ENCODE measurements at regions not wholly inside any gene's neighbourhood (a gene's known extent, or its start where the extent isn't known, plus 50 kb on each side); places are given as distances from the start of the nearest gene placed in this dataset.

DNA sequence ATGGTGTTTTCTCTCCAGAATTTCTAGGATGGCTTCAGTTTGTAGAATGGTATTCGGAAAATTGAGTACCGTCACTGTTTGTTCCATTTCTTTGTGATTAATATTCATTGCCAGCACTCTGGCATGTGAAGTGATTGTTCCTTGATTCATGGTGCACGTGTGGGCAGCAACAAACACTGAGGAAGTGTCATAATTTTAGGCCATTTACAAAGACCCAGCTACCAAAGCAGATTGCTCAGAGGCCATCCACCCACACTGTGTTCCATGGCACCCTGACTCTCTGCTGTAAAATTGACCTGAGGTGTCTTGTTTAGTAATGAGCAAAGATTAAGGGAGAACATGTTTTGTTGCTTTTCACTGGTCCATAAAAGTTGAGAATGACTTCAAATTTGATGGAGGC, 250.9 kb upstream of the FMN2 start:
- Mint-ChIP-seq H3K9me3 (no peaks in the 10 kb centered on the region), H3K4me3 (no peak overlapping the region), H3K4me1 (peaks cover 3% of the 10 kb centered on the region; the same call in 1 of the 3 replicates), H3K27ac (no peak overlapping the region), H3K36me3 (ENCODE audit: low read depth) (no peaks in the 10 kb centered on the region), H3K27me3 (ENCODE audit: insufficient read depth, low read depth, poor library complexity) (no peaks in the 10 kb centered on the region)
- Histone ChIP-seq H3K27ac (ENCODE audit: low read depth) (no peak overlapping the region), H3K4me1 (ENCODE audit: insufficient read depth) (no peaks in the 10 kb centered on the region), H3K9me2 (ENCODE audit: insufficient read depth) (peaks cover 22% of the 10 kb centered on the region), H3K79me2 (replicated peaks; ENCODE audit: insufficient read depth) (no peaks in the 10 kb centered on the region), H4K20me1 (replicated peaks; ENCODE audit: insufficient read depth) (no peaks in the 10 kb centered on the region), H3K4me2 (no peak overlapping the region), H3K27me3 (ENCODE audit: insufficient read depth) (no peaks in the 10 kb centered on the region), H3K36me3 (ENCODE audit: insufficient read depth) (no peaks in the 10 kb centered on the region), H3F3A (replicated peaks; ENCODE audit: low read depth) (no peaks in the 10 kb centered on the region), H2AFZ (no peak overlapping the region), H3K4me3 (no peak overlapping the region)
- DNase-seq (ENCODE audit: low spot score) (no peak), ATAC-seq (no peak)
- TF ChIP-seq EZH2phosphoT487 (IDR thresholded peaks at IDR 0.05; ENCODE audit: unreplicated experiment) (no peak), ZNF114 (CRISPR knock-in tag; IDR thresholded peaks at IDR 0.05) (no peak), ZNF331 (CRISPR knock-in tag; IDR thresholded peaks at IDR 0.05; ENCODE audit: low read depth) (no peak), JUNB (IDR thresholded peaks at IDR 0.05; ENCODE audit: unreplicated experiment) (no peak), EZH2 (IDR thresholded peaks at IDR 0.05; ENCODE audit: low read depth, unreplicated experiment) (no peak), POLR2AphosphoS5 (IDR thresholded peaks at IDR 0.05; ENCODE audit: low read depth) (no peak), NANOG (IDR thresholded peaks at IDR 0.05; ENCODE audit: borderline replicate concordance) (no peak), STAT1 (IDR thresholded peaks at IDR 0.05; ENCODE audit: unreplicated experiment) (no peak), CREB1 (CRISPR knock-in tag; IDR thresholded peaks at IDR 0.05; ENCODE audit: low read depth) (no peak)
- TF ChIP-seq, protein P1, sequence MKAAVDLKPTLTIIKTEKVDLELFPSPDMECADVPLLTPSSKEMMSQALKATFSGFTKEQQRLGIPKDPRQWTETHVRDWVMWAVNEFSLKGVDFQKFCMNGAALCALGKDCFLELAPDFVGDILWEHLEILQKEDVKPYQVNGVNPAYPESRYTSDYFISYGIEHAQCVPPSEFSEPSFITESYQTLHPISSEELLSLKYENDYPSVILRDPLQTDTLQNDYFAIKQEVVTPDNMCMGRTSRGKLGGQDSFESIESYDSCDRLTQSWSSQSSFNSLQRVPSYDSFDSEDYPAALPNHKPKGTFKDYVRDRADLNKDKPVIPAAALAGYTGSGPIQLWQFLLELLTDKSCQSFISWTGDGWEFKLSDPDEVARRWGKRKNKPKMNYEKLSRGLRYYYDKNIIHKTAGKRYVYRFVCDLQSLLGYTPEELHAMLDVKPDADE (IDR thresholded peaks at IDR 0.05), result no peak
- TF ChIP-seq, protein P2, sequence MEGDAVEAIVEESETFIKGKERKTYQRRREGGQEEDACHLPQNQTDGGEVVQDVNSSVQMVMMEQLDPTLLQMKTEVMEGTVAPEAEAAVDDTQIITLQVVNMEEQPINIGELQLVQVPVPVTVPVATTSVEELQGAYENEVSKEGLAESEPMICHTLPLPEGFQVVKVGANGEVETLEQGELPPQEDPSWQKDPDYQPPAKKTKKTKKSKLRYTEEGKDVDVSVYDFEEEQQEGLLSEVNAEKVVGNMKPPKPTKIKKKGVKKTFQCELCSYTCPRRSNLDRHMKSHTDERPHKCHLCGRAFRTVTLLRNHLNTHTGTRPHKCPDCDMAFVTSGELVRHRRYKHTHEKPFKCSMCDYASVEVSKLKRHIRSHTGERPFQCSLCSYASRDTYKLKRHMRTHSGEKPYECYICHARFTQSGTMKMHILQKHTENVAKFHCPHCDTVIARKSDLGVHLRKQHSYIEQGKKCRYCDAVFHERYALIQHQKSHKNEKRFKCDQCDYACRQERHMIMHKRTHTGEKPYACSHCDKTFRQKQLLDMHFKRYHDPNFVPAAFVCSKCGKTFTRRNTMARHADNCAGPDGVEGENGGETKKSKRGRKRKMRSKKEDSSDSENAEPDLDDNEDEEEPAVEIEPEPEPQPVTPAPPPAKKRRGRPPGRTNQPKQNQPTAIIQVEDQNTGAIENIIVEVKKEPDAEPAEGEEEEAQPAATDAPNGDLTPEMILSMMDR (conservative IDR thresholded peaks at IDR 0.05; ENCODE audit: low read depth in 2 of 2), result no peak
- TF ChIP-seq, protein P3, sequence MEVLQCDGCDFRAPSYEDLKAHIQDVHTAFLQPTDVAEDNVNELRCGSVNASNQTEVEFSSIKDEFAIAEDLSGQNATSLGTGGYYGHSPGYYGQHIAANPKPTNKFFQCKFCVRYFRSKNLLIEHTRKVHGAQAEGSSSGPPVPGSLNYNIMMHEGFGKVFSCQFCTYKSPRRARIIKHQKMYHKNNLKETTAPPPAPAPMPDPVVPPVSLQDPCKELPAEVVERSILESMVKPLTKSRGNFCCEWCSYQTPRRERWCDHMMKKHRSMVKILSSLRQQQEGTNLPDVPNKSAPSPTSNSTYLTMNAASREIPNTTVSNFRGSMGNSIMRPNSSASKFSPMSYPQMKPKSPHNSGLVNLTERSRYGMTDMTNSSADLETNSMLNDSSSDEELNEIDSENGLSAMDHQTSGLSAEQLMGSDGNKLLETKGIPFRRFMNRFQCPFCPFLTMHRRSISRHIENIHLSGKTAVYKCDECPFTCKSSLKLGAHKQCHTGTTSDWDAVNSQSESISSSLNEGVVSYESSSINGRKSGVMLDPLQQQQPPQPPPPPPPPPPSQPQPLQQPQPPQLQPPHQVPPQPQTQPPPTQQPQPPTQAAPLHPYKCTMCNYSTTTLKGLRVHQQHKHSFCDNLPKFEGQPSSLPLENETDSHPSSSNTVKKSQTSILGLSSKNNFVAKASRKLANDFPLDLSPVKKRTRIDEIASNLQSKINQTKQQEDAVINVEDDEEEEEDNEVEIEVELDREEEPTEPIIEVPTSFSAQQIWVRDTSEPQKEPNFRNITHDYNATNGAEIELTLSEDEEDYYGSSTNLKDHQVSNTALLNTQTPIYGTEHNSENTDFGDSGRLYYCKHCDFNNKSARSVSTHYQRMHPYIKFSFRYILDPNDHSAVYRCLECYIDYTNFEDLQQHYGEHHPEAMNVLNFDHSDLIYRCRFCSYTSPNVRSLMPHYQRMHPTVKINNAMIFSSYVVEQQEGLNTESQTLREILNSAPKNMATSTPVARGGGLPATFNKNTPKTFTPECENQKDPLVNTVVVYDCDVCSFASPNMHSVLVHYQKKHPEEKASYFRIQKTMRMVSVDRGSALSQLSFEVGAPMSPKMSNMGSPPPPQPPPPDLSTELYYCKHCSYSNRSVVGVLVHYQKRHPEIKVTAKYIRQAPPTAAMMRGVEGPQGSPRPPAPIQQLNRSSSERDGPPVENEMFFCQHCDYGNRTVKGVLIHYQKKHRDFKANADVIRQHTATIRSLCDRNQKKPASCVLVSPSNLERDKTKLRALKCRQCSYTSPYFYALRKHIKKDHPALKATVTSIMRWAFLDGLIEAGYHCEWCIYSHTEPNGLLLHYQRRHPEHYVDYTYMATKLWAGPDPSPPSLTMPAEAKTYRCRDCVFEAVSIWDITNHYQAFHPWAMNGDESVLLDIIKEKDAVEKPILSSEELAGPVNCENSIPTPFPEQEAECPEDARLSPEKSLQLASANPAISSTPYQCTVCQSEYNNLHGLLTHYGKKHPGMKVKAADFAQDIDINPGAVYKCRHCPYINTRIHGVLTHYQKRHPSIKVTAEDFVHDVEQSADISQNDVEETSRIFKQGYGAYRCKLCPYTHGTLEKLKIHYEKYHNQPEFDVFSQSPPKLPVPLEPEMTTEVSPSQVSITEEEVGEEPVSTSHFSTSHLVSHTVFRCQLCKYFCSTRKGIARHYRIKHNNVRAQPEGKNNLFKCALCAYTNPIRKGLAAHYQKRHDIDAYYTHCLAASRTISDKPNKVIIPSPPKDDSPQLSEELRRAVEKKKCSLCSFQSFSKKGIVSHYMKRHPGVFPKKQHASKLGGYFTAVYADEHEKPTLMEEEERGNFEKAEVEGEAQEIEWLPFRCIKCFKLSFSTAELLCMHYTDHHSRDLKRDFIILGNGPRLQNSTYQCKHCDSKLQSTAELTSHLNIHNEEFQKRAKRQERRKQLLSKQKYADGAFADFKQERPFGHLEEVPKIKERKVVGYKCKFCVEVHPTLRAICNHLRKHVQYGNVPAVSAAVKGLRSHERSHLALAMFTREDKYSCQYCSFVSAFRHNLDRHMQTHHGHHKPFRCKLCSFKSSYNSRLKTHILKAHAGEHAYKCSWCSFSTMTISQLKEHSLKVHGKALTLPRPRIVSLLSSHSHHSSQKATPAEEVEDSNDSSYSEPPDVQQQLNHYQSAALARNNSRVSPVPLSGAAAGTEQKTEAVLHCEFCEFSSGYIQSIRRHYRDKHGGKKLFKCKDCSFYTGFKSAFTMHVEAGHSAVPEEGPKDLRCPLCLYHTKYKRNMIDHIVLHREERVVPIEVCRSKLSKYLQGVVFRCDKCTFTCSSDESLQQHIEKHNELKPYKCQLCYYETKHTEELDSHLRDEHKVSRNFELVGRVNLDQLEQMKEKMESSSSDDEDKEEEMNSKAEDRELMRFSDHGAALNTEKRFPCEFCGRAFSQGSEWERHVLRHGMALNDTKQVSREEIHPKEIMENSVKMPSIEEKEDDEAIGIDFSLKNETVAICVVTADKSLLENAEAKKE (CRISPR knock-in tag; IDR thresholded peaks at IDR 0.05), result no peak
- TF ChIP-seq, protein P4, sequence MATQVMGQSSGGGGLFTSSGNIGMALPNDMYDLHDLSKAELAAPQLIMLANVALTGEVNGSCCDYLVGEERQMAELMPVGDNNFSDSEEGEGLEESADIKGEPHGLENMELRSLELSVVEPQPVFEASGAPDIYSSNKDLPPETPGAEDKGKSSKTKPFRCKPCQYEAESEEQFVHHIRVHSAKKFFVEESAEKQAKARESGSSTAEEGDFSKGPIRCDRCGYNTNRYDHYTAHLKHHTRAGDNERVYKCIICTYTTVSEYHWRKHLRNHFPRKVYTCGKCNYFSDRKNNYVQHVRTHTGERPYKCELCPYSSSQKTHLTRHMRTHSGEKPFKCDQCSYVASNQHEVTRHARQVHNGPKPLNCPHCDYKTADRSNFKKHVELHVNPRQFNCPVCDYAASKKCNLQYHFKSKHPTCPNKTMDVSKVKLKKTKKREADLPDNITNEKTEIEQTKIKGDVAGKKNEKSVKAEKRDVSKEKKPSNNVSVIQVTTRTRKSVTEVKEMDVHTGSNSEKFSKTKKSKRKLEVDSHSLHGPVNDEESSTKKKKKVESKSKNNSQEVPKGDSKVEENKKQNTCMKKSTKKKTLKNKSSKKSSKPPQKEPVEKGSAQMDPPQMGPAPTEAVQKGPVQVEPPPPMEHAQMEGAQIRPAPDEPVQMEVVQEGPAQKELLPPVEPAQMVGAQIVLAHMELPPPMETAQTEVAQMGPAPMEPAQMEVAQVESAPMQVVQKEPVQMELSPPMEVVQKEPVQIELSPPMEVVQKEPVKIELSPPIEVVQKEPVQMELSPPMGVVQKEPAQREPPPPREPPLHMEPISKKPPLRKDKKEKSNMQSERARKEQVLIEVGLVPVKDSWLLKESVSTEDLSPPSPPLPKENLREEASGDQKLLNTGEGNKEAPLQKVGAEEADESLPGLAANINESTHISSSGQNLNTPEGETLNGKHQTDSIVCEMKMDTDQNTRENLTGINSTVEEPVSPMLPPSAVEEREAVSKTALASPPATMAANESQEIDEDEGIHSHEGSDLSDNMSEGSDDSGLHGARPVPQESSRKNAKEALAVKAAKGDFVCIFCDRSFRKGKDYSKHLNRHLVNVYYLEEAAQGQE (IDR thresholded peaks at IDR 0.05; ENCODE audit: unreplicated experiment), result no peak

Measured in GM23338 (cell line).